ENCODE measurements at regions not wholly inside any gene's neighbourhood (a gene's known extent, or its start where the extent isn't known, plus 50 kb on each side); places are given as distances from the start of the nearest gene placed in this dataset.

DNA sequence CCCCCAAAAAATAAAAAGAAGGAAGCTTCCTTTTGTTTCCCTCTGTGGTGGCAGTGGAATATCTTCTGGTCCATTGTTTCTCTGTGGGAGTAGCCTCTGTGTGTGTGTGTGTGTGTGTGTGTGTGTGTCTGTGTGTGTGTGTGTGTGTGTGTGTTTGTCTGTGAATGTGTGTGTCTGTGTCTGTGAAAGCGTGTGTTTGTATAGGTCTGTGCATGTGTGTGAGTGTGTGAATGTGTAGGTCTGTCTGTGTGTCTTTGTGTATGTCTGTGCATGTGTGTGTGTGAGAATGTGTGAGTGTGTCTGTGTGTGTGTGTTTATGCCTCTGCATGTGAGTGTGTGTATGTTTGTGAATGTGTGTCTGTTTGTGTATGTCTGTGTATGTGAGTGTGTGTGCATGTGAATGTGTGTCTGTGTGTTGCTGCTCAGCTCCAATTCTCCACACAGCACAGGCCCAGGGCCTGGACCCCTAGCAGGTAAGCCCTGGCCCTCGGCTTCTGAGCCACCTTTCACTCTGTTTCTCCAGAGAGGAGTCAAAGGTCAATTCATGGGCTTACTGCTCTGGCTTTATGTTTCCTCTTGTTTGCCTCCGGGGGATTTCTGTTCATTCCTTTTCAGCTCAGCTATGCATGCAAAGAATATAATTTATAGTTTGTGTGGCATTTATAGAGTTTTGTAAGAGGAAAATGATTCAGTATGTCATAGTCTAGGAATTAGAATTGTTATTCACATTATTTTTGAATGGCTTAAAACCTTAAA lies 89.8 kb downstream of the UCHL1 start:
- DNase-seq (ENCODE audit: low read depth, low spot score) = no peak
- Histone ChIP-seq H3K4me1 (ENCODE audit: control insufficient read depth, insufficient read depth, low read length) (no peaks in the 10 kb centered on the region), H3K9me3 (ENCODE audit: control insufficient read depth, insufficient read depth, low read depth, low read length) (no peaks in the 10 kb centered on the region), H3K27me3 (ENCODE audit: control insufficient read depth, insufficient read depth, low read length) (no peaks in the 10 kb centered on the region), H3K36me3 (ENCODE audit: control insufficient read depth, insufficient read depth, low read length) (no peaks in the 10 kb centered on the region), H3K4me3 (ENCODE audit: low read depth in 2 of 2, low read length in 2 of 2) (no peak overlapping the region), H3K27ac (ENCODE audit: low read length) (no peak overlapping the region)
- intact Hi-C loops (cut with micrococcal nuclease; ENCODE audit: unreplicated experiment) = no loop called here
- ATAC-seq = peak; percentile 51; the same call in 1 of the 2 replicates
- TF ChIP-seq CTCF (IDR thresholded peaks at IDR 0.05) (no peak), TCF7L2 (IDR thresholded peaks at IDR 0.05; ENCODE audit: low read depth, low read length) (no peak), REST (IDR thresholded peaks at IDR 0.05; ENCODE audit: insufficient read depth in 1 of 2, low read depth in 2 of 2, low read length in 1 of 2) (no peak), SIN3A (IDR thresholded peaks at IDR 0.05; ENCODE audit: borderline replicate concordance, insufficient read depth, low read depth, low read length) (no peak), POLR2AphosphoS5 (IDR thresholded peaks at IDR 0.05; ENCODE audit: low read depth, low read length) (no peak)
- BruUV-seq (replicated peaks) = no TSS peak
- in situ Hi-C loops (cut with HindIII; ENCODE audit: low pct_unique_long_range_greater_than_20kb, low sequenced_read_pairs) = no loop called here
- POLR2A ChIA-PET = interaction anchor here (0.6 kb wide), 1 partner anchor 422 kb away, joined by 4 read pairs; no protein-coding TSS in a partner anchor
- CTCF ChIA-PET = no interaction called here

- DNase-seq (ENCODE audit: low read depth, low spot score) = no peak
- BruUV-seq (replicated peaks) = no TSS peak
- H3K27me3 ChIP-seq (ENCODE audit: control insufficient read depth, insufficient read depth, low read length) = no peaks in the 10 kb centered on the region
- H3K36me3 ChIP-seq (ENCODE audit: control insufficient read depth, insufficient read depth, low read length) = no peaks in the 10 kb centered on the region
- in situ Hi-C loops (cut with HindIII; ENCODE audit: low pct_unique_long_range_greater_than_20kb, low sequenced_read_pairs) = no loop called here
- H3K4me1 ChIP-seq (ENCODE audit: control insufficient read depth, insufficient read depth, low read length) = no peaks in the 10 kb centered on the region
- no peak overlapping the region for H3K27ac ChIP-seq (ENCODE audit: low read length)
- ChIA-PET CTCF (no interaction called here), POLR2A (no interaction called here)
- ATAC-seq = no peak
- no peaks in the 10 kb centered on the region for H3K9me3 ChIP-seq (ENCODE audit: control insufficient read depth, insufficient read depth, low read depth, low read length)
- TF ChIP-seq CTCF (IDR thresholded peaks at IDR 0.05) (no peak), REST (IDR thresholded peaks at IDR 0.05; ENCODE audit: insufficient read depth in 1 of 2, low read depth in 2 of 2, low read length in 1 of 2) (no peak), SIN3A (IDR thresholded peaks at IDR 0.05; ENCODE audit: borderline replicate concordance, insufficient read depth, low read depth, low read length) (no peak), TCF7L2 (IDR thresholded peaks at IDR 0.05; ENCODE audit: low read depth, low read length) (no peak)
- H3K4me3 ChIP-seq (ENCODE audit: low read depth in 2 of 2, low read length in 2 of 2) = no peak overlapping the region
- intact Hi-C loops (cut with micrococcal nuclease; ENCODE audit: unreplicated experiment) = no loop called here
Observed at GRCh38 chr4:41349021-41349420, 92.3 kb downstream of the UCHL1 start.

All from Panc1 (cell line).